HCEC 1CT (cell line): ENCODE measurements at regions not wholly inside any gene's neighbourhood (a gene's known extent, or its start where the extent isn't known, plus 50 kb on each side); places are given as distances from the start of the nearest gene placed in this dataset.
A peak's percentile ranks its signal among the peaks of the same experiment; 100 is the strongest.
"Not testable (repeated sequence)": the region's sequence is repeated elsewhere in the genome, so short reads cannot be mapped to it uniquely, and the experiment has no call there.

Source experiments
- DNase-seq: peaks from one replicate; pipeline ENCODE4 v3.0.0-alpha.2; 2017

GRCh38 chr6:126824226-126824625, 294.2 kb upstream of the RSPO3 start:
- DNase-seq, result no peak

GRCh38 chr6:126824815-126825214, 293.7 kb upstream of the RSPO3 start:
- DNase-seq, result no peak

GRCh38 chr6:126826166-126826714, 292.2 kb upstream of the RSPO3 start:
- DNase-seq, result no peak

DNA sequence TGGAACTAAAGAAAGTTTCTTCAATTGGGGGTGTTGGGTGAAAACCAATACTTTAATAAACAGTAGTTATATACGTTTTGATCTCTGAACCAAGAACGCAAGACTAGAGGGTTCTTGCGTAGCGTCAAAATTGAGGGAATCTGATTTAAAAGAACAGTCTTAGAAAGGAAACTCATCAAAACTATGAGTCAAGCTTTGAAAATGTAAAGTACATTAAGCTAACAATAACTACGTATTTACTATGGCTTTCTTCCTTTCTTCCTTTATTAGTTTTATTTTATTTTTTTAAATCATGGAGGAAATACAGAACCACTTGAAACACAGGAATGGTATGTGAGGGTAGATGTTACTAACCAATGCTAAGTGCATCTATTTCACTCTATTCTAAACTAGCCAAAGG, 287.0 kb upstream of the RSPO3 start:
- DNase-seq, result no peak

- DNase-seq, result no peak
Measured at GRCh38 chr6:126842769-126843168, 275.7 kb upstream of the RSPO3 start.

DNA sequence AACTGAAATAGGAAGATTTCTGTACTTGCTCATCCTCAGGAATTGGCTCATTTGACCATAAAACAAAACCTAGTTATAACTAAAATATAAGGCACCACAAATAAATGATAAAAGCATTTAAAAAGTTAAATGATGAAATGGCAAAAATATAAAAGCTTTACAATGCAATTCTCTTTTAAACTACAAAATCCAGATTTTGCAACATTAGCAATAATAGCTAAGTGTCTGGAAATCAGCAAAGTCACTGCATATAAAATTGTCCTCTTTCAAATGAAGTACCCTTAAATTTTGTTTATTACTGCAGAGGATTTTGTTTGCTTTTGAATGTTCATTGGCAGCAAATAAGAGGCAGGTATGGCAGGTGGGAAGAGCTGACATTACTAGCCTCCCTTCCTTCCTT, 270.4 kb upstream of the RSPO3 start:
- DNase-seq, result no peak

GRCh38 chr6:126867641-126868040, 250.8 kb upstream of the RSPO3 start:
- no peak for DNase-seq

GRCh38 chr6:126873351-126873750, 245.1 kb upstream of the RSPO3 start:
- DNase-seq, result no peak

- no peak for DNase-seq
Measured at GRCh38 chr6:126873791-126874190, 244.7 kb upstream of the RSPO3 start.

- DNase-seq, result no peak
Measured at GRCh38 chr6:126876446-126876845, 242.0 kb upstream of the RSPO3 start.

DNA sequence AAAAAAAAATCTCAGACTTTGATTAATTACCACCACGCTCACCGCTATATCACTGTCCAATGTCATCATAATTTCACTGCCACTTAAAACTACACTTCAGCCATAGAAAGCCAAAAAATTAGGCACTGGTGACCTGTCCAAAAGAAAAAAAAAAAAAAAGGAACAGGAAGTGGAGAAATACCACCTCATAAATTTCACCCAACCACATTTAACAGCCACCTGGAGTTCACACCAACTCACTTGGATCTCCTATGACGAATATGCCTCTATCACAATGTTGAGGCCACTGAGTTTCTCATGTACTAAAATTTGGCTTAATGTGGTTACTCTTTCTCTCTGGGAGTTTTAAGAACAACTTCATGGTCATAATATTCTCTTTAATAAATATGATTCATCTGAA, 237.5 kb upstream of the RSPO3 start:
- no peak for DNase-seq

DNA sequence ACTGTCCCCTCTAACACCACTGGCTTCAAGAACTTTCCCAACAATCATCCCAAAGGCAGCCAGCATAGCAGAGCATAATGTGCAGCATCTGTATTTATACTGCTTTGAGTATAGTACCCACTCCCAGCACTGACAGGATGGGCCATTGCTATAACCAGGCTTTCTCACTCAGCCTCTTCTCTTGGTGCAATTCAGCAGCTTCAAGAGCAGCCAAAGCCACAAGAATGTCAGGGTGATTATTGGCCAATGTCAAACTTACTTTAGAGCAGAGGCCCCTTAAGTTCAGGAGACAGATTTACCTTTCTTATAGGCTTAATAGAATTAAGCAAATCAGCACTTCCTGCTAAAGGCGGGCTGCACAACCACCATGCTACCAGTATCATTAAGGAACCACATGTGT, 232.4 kb upstream of the RSPO3 start:
- DNase-seq, result peak; percentile 3

GRCh38 chr6:126888727-126889725, 229.4 kb upstream of the RSPO3 start:
- no peak for DNase-seq

DNA sequence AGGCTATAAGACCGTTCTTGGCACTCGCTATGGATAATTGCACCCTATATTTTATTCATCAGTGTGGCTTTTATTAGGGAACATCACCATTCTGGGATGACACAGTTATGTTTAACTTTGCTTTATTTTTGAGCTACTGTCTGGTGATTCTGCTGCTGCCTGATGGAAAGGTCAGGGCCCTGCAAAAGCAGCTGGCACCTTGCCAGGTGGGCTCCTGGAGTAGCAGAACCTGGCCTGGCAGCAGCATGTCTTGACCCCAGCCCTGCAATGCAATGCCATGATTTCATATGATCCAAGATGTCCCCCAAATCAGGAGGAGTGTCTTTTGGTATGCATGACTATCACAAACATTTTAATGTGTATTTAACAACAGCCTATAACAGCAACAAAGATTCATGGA, 228.4 kb upstream of the RSPO3 start:
- DNase-seq, result no peak

- no peak for DNase-seq
Measured at GRCh38 chr6:126891158-126891557, 227.3 kb upstream of the RSPO3 start.

- DNase-seq, result not testable (repeated sequence)
Measured at GRCh38 chr6:126892869-126893268, 225.6 kb upstream of the RSPO3 start.

- no peak for DNase-seq
Measured at GRCh38 chr6:126897758-126898157, 220.7 kb upstream of the RSPO3 start.

GRCh38 chr6:126904176-126904575, 214.3 kb upstream of the RSPO3 start:
- no peak for DNase-seq

DNA sequence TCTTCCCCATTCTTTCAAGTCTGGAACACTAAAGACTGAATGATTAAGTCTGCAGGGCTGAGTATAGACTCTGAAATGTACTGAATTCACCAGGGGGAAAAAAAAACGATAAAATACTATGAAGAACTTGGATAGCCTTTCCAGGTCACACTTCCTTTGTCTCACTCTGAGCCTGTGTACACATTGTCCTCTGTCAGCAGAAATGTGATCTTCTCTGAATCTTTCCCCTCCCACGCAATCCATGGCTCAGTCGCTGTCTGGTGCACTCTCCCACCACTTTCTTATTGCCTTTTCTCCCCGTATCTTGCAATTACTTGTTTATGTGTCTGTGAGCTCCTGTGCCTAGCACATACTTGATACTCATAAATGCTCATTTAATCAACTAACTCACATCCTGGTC, 212.6 kb upstream of the RSPO3 start:
- DNase-seq, result no peak

- no peak for DNase-seq
Measured at GRCh38 chr6:126907312-126907711, 211.2 kb upstream of the RSPO3 start.

DNA sequence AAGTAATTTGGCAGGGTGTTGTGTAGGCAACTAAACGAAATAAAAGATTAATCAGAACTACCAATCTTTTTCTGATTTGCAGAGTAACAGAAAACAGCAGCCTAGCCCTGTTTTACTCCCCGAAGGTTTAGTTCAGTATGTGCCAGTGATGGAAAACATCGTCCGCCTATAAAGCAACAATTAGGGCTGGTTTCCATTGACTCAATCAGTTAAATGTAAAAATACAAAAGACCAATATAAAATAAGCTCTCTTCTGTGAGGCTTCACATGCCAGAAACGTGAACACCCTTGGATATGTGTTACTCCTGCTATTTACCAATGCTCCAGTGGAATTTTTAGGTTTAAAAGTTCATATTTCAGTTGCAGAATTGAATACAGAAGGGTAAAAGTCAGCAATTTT, 210.5 kb upstream of the RSPO3 start:
- DNase-seq, result no peak

DNA sequence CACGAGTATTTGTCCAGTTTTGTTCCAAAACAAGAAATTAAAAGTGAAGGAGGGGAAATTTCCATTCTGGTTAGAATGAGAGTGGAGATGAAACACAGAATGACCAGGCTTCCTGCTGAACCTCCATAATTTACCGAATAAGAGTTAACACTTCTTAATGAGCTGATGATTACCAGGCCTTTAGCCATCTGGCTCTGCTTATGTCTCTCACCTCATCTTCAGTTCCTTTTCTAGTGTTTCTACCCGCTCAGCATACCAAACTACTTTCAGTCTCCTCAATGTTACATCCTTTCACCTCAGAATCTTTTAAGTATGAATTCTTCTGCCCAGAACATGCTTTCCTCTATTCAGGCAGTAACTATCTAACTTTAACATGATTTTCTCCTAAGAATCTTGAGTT, 209.0 kb upstream of the RSPO3 start:
- DNase-seq, result no peak

DNA sequence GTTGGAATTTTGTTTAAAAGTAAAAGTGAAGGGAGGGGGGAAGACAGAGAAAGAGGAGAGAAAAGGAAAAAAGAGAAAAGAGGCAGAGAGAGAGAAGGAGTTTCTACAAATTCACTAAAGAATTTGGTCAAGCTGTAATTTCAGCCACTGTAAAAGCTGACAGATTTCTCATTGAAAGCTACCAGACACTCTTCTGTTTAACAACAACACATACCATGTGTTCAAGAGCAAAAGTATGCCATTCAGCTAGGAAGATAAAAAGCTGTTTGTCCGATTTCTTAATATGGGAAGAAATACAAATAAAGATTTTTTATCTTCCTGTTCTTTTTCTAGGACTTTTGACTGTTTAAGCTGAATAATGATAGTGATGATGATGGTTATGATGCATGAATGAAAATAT, 204.8 kb upstream of the RSPO3 start:
- DNase-seq, result no peak

- DNase-seq, result no peak
Measured at GRCh38 chr6:126914172-126914571, 204.3 kb upstream of the RSPO3 start.

- no peak for DNase-seq
Measured at GRCh38 chr6:126914801-126915200, 203.7 kb upstream of the RSPO3 start.
